H1 (cell line): ENCODE measurements at regions not wholly inside any gene's neighbourhood (a gene's known extent, or its start where the extent isn't known, plus 50 kb on each side); places are given as distances from the start of the nearest gene placed in this dataset.

Experiments
- CTCF ChIA-PET: fragments of 300-600 bp; sonication (Branson Sonifier 250); formaldehyde crosslinking; loops from one replicate; lab custom pipeline; 2021; ENCODE audit not compliant: partially characterized antibody; lab: Charles Lee
- POLR2A ChIA-PET: fragments of 300-600 bp; sonication (Branson Sonifier 250); formaldehyde crosslinking; loops from one replicate; lab custom pipeline; 2021; ENCODE audit warnings: inconsistent platforms; ENCODE audit not compliant: partially characterized antibody; lab: Charles Lee
- DNase-seq, 2 experiments: peaks; one replicate each; pipeline versions ENCODE4 v3.0.0 to v3.0.0-alpha.2; 2010 to 2022; ENCODE audit warnings: low spot score in 2 of 2, low read depth in 1 of 2, mixed read lengths in 1 of 2
- FAIRE-seq: peaks from 2 replicates; lab custom pipeline; 2011; peaks lifted over from hg19 to GRCh38; lab: Jason Lieb, UNC
- H2AFZ ChIP-seq: 2 replicates; pipeline ENCODE4 v1.8.1; 2012; ENCODE audit warnings: low read length, inconsistent platforms
- H2AK5ac ChIP-seq: 2 replicates; pipeline ENCODE4 v1.6.1; 2013; ENCODE audit warnings: low read depth, low read length
- H2BK120ac ChIP-seq: replicated peaks from 2 replicates; pipeline ENCODE3; 2013; ENCODE audit warnings: low read depth, low read length, inconsistent platforms
- H2BK12ac ChIP-seq: 2 replicates; pipeline ENCODE4 v1.6.1; 2013; ENCODE audit warnings: low read depth, low read length
- H2BK15ac ChIP-seq: 2 replicates; pipeline ENCODE4 v1.6.1; 2013; ENCODE audit warnings: low read length
- H2BK20ac ChIP-seq: 2 replicates; pipeline ENCODE4 v1.6.1; 2013; ENCODE audit warnings: low read length
- H2BK5ac ChIP-seq: 2 replicates; pipeline ENCODE4 v1.6.1; 2013; ENCODE audit warnings: low read depth, low read length
- H3K14ac ChIP-seq: 2 replicates; pipeline ENCODE4 v1.6.1; 2013; ENCODE audit warnings: inconsistent platforms; ENCODE audit not compliant: insufficient read length
- H3K18ac ChIP-seq: 2 replicates; pipeline ENCODE4 v1.6.1; 2013; ENCODE audit warnings: low read length; ENCODE audit errors: extremely low read depth
- H3K23ac ChIP-seq: 2 replicates; pipeline ENCODE4 v1.6.1; 2013; ENCODE audit warnings: inconsistent platforms; ENCODE audit not compliant: insufficient read length
- H3K23me2 ChIP-seq: 2 replicates; pipeline ENCODE4 v1.6.1; 2013; ENCODE audit warnings: low read depth, low read length
- H3K27ac ChIP-seq: 2 replicates; pipeline ENCODE4 v1.6.1; 2011; ENCODE audit warnings: low read depth, low read length, inconsistent platforms
- H3K27me3 ChIP-seq, 4 experiments: replicated peaks in 1 of 4; 1 replicate in 1 of 4; 2 replicates in 3 of 4; pipeline versions ENCODE4 v1.6.1 to v1.8.1; 2011 to 2013; ENCODE audit warnings: low read length in 3 of 4, mild to moderate bottlenecking in 3 of 4, inconsistent platforms in 2 of 4, mixed read lengths in 2 of 4, moderate library complexity in 1 of 4; ENCODE audit not compliant: control insufficient read depth in 3 of 4, insufficient read depth in 3 of 4; ENCODE audit errors: extremely low read depth in 1 of 4
- H3K36me3 ChIP-seq, 4 experiments: 2 replicates each; pipeline versions ENCODE4 v1.6.1 to v1.8.1; 2011 to 2013; ENCODE audit warnings: mild to moderate bottlenecking in 4 of 4, low read length in 3 of 4, moderate library complexity in 2 of 4, control low read depth in 1 of 4, inconsistent platforms in 1 of 4; ENCODE audit not compliant: insufficient read depth in 4 of 4, control insufficient read depth in 2 of 4
- H3K4ac ChIP-seq: replicated peaks from 2 replicates; pipeline ENCODE3; 2013; ENCODE audit warnings: low read length, low read depth, mixed read lengths, inconsistent platforms; ENCODE audit not compliant: insufficient read length
- H3K4me1 ChIP-seq, 4 experiments: replicated peaks in 1 of 4; 1 replicate in 1 of 4; 2 replicates in 3 of 4; pipeline versions ENCODE4 v1.6.1 to v1.8.1; 2011 to 2013; ENCODE audit warnings: low read length in 3 of 4, inconsistent platforms in 2 of 4, mixed read lengths in 1 of 4; ENCODE audit not compliant: insufficient read depth in 4 of 4, control insufficient read depth in 3 of 4
- H3K4me2 ChIP-seq, 2 experiments: 2 replicates each; pipeline versions ENCODE4 v1.6.1 to v1.8.1; 2011 to 2013; ENCODE audit warnings: low read depth in 2 of 2, low read length in 2 of 2, control low read depth in 1 of 2, inconsistent platforms in 1 of 2, mild to moderate bottlenecking in 1 of 2; ENCODE audit not compliant: insufficient read depth in 1 of 2
- H3K4me3 ChIP-seq, 4 experiments: fragments of 200-600, 300-600 bp in 1 of 4; sonication (generic), shearing (Covaris generic), sonication (Bioruptor Twin) in 1 of 4; 2 replicates each; pipeline versions ENCODE4 v1.5.1 to v1.8.1; 2011 to 2016; ENCODE audit warnings: low read length in 4 of 4, low read depth in 3 of 4, control low read depth in 2 of 4, inconsistent platforms in 2 of 4, mild to moderate bottlenecking in 2 of 4, mixed read lengths in 1 of 4, moderate library complexity in 1 of 4; ENCODE audit not compliant: insufficient read depth in 2 of 4; ENCODE audit errors: extremely low read depth in 1 of 4
- H3K56ac ChIP-seq: replicated peaks from 2 replicates; pipeline ENCODE3; 2013; ENCODE audit warnings: low read depth, mild to moderate bottlenecking, mixed read lengths, low read length, inconsistent platforms; ENCODE audit not compliant: insufficient read length
- H3K79me1 ChIP-seq: 2 replicates; pipeline ENCODE4 v1.6.1; 2013; ENCODE audit warnings: low read depth, low read length, control low read depth
- H3K79me2 ChIP-seq, 2 experiments: 2 replicates each; pipeline versions ENCODE4 v1.6.1 to v1.8.1; 2012 to 2013; ENCODE audit warnings: low read length in 2 of 2, mild to moderate bottlenecking in 2 of 2, inconsistent platforms in 1 of 2; ENCODE audit not compliant: insufficient read depth in 2 of 2, control insufficient read depth in 1 of 2
- H3K9ac ChIP-seq, 4 experiments: replicated peaks in 1 of 4; 1 replicate in 1 of 4; 2 replicates in 3 of 4; pipeline versions ENCODE4 v1.6.1 to v1.8.1; 2011 to 2013; ENCODE audit warnings: low read depth in 3 of 4, low read length in 3 of 4, control low read depth in 2 of 4, mild to moderate bottlenecking in 2 of 4, moderate library complexity in 2 of 4, inconsistent platforms in 1 of 4; ENCODE audit errors: extremely low read depth in 1 of 4
- H3K9me3 ChIP-seq, 2 experiments: 2 replicates each; pipeline versions ENCODE4 v1.6.1 to v1.8.1; 2012 to 2013; ENCODE audit warnings: mild to moderate bottlenecking in 2 of 2, moderate library complexity in 2 of 2, control low read depth in 1 of 2, inconsistent platforms in 1 of 2, low read depth in 1 of 2, low read length in 1 of 2, mixed read lengths in 1 of 2; ENCODE audit not compliant: insufficient read depth in 2 of 2
- H4K20me1 ChIP-seq, 2 experiments: replicated peaks in 1 of 2; 2 replicates each; pipeline versions ENCODE3 to v1.8.1; 2011 to 2013; ENCODE audit warnings: inconsistent platforms in 2 of 2, low read length in 2 of 2, mild to moderate bottlenecking in 1 of 2; ENCODE audit not compliant: insufficient read depth in 2 of 2, control insufficient read depth in 1 of 2
- H4K5ac ChIP-seq: 2 replicates; pipeline ENCODE4 v1.6.1; 2013; ENCODE audit warnings: low read length, low read depth, mixed read lengths, inconsistent platforms; ENCODE audit not compliant: insufficient read length
- H4K8ac ChIP-seq: 2 replicates; pipeline ENCODE4 v1.8.0; 2013; ENCODE audit warnings: mild to moderate bottlenecking, moderate library complexity, low read length, inconsistent platforms; ENCODE audit not compliant: insufficient read depth; ENCODE audit errors: extremely low read depth
- H4K91ac ChIP-seq: replicated peaks from 2 replicates; pipeline ENCODE3; 2013; ENCODE audit warnings: low read length, mixed read lengths, inconsistent platforms; ENCODE audit not compliant: insufficient read length
- GABPA ChIP-seq: IDR thresholded peaks from 2 replicates; pipeline ENCODE4 v1.6.1; 2011; ENCODE audit warnings: mild to moderate bottlenecking, low read length, moderate library complexity, borderline replicate concordance; ENCODE audit not compliant: insufficient read depth
- RBBP5 ChIP-seq: IDR thresholded peaks from 2 replicates; pipeline ENCODE4 v1.7.1; 2012; ENCODE audit warnings: low read depth, mild to moderate bottlenecking, inconsistent platforms, low read length, moderate library complexity, borderline replicate concordance
- RXRA ChIP-seq: IDR thresholded peaks from 2 replicates; pipeline ENCODE4 v1.6.1; 2011; ENCODE audit warnings: low read depth, mild to moderate bottlenecking, low read length, moderate library complexity; ENCODE audit not compliant: insufficient read depth
- TAF1 ChIP-seq: IDR thresholded peaks from 2 replicates; pipeline ENCODE4 v1.6.1; 2011; ENCODE audit warnings: mild to moderate bottlenecking, low read depth, low read length
- WGBS, 2 experiments: shearing (Covaris generic) in 1 of 2; methylation state at CpG; one replicate each; pipeline versions ENCODE4 v1.1.6 to v1.1.7; 2013 to 2015; ENCODE audit warnings: low lambda C conversion rate in 2 of 2, mixed read lengths in 2 of 2, inconsistent platforms in 1 of 2, low coverage in 1 of 2, missing lambda C conversion rate in 1 of 2; ENCODE audit not compliant: insufficient replicate concordance in 2 of 2, insufficient coverage in 1 of 2, insufficient read length in 1 of 2; ENCODE audit errors: extremely low coverage in 1 of 2, missing lambda C conversion rate in 1 of 2; 5-methylcytosine and 5-hydroxymethylcytosine counted together

- no peak for DNase-seq
- no peak overlapping the region for H4K5ac ChIP-seq
- no peak overlapping the region for H2BK12ac ChIP-seq
- no peak overlapping the region for H4K91ac ChIP-seq
- no peaks in the 10 kb centered on the region for H3K9me3 ChIP-seq
- H3K18ac ChIP-seq = no peak overlapping the region
- whole genome bisulfite sequencing, 2 experiments = 91% methylated on average over 5 of the region's 5 CpGs; no CpG with 5 or more reads in 1 of the 2 experiments
- H3K4me3 ChIP-seq = no peak overlapping the region
- no peak overlapping the region for H3K27ac ChIP-seq
- no peak overlapping the region for H3K56ac ChIP-seq
- no peak for FAIRE-seq
- no peak overlapping the region for H3K23ac ChIP-seq
- no peak overlapping the region for H3K4me2 ChIP-seq
- H2BK20ac ChIP-seq = no peak overlapping the region
- no peaks in the 10 kb centered on the region for H4K20me1 ChIP-seq
- no peaks in the 10 kb centered on the region for H3K27me3 ChIP-seq
- CTCF ChIA-PET = interaction anchor here (1.2 to 1.4 kb wide), 2 partner anchors 12 to 24 kb away, joined by 3 read pairs; no protein-coding TSS in a partner anchor
- H2BK15ac ChIP-seq = no peak overlapping the region
- no peaks in the 10 kb centered on the region for H3K79me1 ChIP-seq
- H3K4me1 ChIP-seq = no peaks in the 10 kb centered on the region
- H3K4ac ChIP-seq = no peak overlapping the region
- no peaks in the 10 kb centered on the region for H3K23me2 ChIP-seq
- TF ChIP-seq GABPA = no peak
- no peak for TF ChIP-seq RXRA
- TF ChIP-seq RBBP5 = no peak
- no peak for TF ChIP-seq TAF1
- no peak overlapping the region for H3K14ac ChIP-seq
- H3K36me3 ChIP-seq = no peaks in the 10 kb centered on the region
- H4K8ac ChIP-seq = no peak overlapping the region
- no peak overlapping the region for H2AK5ac ChIP-seq
- no peak overlapping the region for H3K9ac ChIP-seq
- POLR2A ChIA-PET = no interaction called here
- no peak overlapping the region for H2BK120ac ChIP-seq
- no peaks in the 10 kb centered on the region for H3K79me2 ChIP-seq
- no peak overlapping the region for H2BK5ac ChIP-seq
- H2AFZ ChIP-seq = peak overlapping the region; percentile 21; the same call in 1 of the 2 replicates
Measured at GRCh38 chr2:146385031-146385430, 1459.8 kb upstream of the ACVR2A start.
